Ascending aorta (tissue), 2 donors: ENCODE measurements at regions not wholly inside any gene's neighbourhood (a gene's known extent, or its start where the extent isn't known, plus 50 kb on each side); places are given as distances from the start of the nearest gene placed in this dataset.

Experiments used
- DNase-seq, 2 donors: peaks; one replicate each; pipeline ENCODE4 v3.0.0-alpha.2; 2019; ENCODE audit warnings: low spot score in 2 of 2
- H3K27ac ChIP-seq, 2 donors: fragments of 200-600 bp; sonication (generic); one replicate each; pipeline ENCODE4 v1.5.1; 2016 to 2017; ENCODE audit warnings: mild to moderate bottlenecking in 1 of 2
- H3K27me3 ChIP-seq: fragments of 200-600 bp; sonication (generic); one replicate; pipeline ENCODE4 v1.5.1; 2017
- H3K36me3 ChIP-seq, 2 donors: fragments of 200-600 bp; sonication (generic); one replicate each; pipeline ENCODE4 v1.5.1; 2016
- H3K4me1 ChIP-seq, 2 donors: fragments of 200-600 bp; sonication (generic); one replicate each; pipeline ENCODE4 v1.5.1; 2016 to 2017; ENCODE audit warnings: mild to moderate bottlenecking in 1 of 2
- H3K4me3 ChIP-seq, 2 donors: fragments of 200-600 bp; sonication (generic); one replicate each; pipeline ENCODE4 v1.5.1; 2016 to 2017; ENCODE audit warnings: mild to moderate bottlenecking in 1 of 2
- H3K9me3 ChIP-seq, 2 donors: fragments of 200-600 bp; sonication (generic); one replicate each; pipeline ENCODE4 v1.5.1; 2016
- intact Hi-C: fragments of 100-400 bp; cut with DNase I; formaldehyde crosslinking; loops from one replicate; pipeline ENCODE4 v1.15.1; 2023
- TF ChIP-seq, protein P1 (sequence below), 3 experiments: fragments of 200-600 bp in 2 of 3; fragments of 450-650 bp in 1 of 3; sonication (generic) in 2 of 3; IDR thresholded peaks; one replicate each; pipeline ENCODE4 v1.5.1; 2016 to 2019; ENCODE audit warnings: antibody characterized with exemption in 3 of 3, mild to moderate bottlenecking in 1 of 3, moderate library complexity in 1 of 3

DNA sequence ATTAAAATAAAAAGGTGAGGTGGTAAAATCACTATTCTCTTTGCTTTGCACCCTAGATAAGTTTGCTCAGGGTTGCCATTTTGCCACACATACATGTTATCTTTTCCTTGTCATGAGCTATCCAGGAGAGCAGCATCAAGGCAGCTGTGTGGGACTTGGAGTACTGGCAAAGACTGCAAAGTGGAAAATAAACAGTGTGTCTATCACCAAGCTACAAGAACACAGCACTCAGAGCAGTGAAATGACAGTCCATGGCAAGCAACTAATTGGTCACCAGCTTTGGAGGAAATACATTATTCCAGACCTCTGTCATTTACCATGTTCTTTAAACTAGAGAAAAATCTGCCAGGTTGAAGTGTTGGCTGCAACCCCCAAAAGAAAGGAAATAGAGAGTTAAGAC, 687.8 kb upstream of the FANCL start:
- H3K36me3 ChIP-seq: no peaks in the 10 kb centered on the region
- H3K27ac ChIP-seq: no peak overlapping the region
- no peaks in the 10 kb centered on the region for H3K27me3 ChIP-seq
- no peaks in the 10 kb centered on the region for H3K9me3 ChIP-seq
- intact Hi-C loops: no loop called here
- TF ChIP-seq, protein P1, sequence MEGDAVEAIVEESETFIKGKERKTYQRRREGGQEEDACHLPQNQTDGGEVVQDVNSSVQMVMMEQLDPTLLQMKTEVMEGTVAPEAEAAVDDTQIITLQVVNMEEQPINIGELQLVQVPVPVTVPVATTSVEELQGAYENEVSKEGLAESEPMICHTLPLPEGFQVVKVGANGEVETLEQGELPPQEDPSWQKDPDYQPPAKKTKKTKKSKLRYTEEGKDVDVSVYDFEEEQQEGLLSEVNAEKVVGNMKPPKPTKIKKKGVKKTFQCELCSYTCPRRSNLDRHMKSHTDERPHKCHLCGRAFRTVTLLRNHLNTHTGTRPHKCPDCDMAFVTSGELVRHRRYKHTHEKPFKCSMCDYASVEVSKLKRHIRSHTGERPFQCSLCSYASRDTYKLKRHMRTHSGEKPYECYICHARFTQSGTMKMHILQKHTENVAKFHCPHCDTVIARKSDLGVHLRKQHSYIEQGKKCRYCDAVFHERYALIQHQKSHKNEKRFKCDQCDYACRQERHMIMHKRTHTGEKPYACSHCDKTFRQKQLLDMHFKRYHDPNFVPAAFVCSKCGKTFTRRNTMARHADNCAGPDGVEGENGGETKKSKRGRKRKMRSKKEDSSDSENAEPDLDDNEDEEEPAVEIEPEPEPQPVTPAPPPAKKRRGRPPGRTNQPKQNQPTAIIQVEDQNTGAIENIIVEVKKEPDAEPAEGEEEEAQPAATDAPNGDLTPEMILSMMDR (IDR thresholded peaks at IDR 0.05): no peak
- H3K4me1 ChIP-seq: no peaks in the 10 kb centered on the region
- H3K4me3 ChIP-seq: no peak overlapping the region
- DNase-seq: no peak

DNA sequence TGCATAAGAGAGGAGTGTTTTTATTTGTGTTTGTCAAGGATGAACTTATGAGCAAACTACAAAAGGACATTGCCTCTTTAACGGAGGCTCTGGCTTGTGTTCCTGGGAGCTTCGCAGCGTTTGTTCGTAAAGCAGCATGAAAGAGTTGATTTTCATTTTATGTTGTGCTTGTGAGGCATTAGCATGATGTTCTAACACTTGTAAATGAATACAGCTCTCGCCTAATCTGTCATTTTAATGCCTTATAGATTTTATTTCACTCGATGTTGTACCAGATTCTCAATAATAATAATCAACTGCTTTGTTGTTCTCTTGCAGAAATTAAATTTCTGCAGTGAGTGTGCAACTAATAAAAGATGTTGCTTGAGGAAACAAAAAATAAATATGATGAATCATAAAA, 687.3 kb upstream of the FANCL start:
- Histone ChIP-seq H3K27me3 (no peaks in the 10 kb centered on the region), H3K4me3 (no peak overlapping the region), H3K9me3 (no peaks in the 10 kb centered on the region), H3K4me1 (no peaks in the 10 kb centered on the region), H3K36me3 (no peaks in the 10 kb centered on the region), H3K27ac (no peak overlapping the region)
- TF ChIP-seq, protein P1 (IDR thresholded peaks at IDR 0.05): no peak
- intact Hi-C loops: no loop called here
- DNase-seq: no peak

DNA sequence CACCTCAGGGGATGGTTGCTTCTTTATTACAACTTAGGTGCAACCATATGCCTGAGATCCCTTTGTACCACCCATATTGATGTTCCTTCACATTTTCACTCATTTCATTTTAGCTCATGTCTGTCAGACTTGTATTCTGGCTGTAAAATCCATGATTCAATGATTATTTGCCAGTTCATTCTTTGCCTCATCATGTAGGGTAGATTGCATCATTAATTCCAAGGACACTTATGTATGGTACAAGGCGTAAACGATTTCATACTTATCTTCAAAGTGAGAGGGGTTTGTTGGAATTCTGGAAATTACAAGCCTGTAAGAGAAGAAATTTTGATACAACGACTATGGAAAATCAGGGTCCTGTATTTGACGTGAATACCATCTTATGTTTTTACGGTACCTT, 685.0 kb upstream of the FANCL start:
- Histone ChIP-seq H3K4me1 (no peaks in the 10 kb centered on the region), H3K9me3 (no peaks in the 10 kb centered on the region), H3K4me3 (no peak overlapping the region), H3K36me3 (no peaks in the 10 kb centered on the region), H3K27ac (no peak overlapping the region), H3K27me3 (no peaks in the 10 kb centered on the region)
- TF ChIP-seq, protein P1 (IDR thresholded peaks at IDR 0.05): no peak
- intact Hi-C loops: no loop called here
- DNase-seq: no peak

DNA sequence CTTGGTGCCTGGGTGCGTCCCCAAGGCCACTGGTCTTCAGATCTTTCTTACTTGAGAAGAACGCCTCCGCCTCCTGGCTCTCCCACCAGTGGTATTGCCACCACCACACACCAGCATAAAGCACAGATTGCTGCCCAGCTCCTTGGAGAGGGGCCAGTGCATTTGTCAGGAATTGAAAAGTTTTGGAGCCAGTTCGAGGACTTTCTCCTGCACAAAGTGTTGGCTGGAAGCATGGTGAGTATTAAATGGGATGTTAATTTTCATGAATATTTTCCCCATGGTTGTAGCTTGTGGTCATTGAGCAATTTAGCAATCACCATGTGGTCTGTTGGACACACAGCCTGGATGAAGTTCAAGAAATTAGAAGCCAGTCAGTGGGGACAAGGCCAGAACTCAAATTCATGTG, 684.6 kb upstream of the FANCL start:
- Histone ChIP-seq H3K4me1 (no peaks in the 10 kb centered on the region), H3K4me3 (no peak overlapping the region), H3K27me3 (no peaks in the 10 kb centered on the region), H3K27ac (no peak overlapping the region), H3K36me3 (no peaks in the 10 kb centered on the region), H3K9me3 (no peaks in the 10 kb centered on the region)
- intact Hi-C loops: no loop called here
- no peak for DNase-seq
- TF ChIP-seq, protein P1 (IDR thresholded peaks at IDR 0.05): no peak

DNA sequence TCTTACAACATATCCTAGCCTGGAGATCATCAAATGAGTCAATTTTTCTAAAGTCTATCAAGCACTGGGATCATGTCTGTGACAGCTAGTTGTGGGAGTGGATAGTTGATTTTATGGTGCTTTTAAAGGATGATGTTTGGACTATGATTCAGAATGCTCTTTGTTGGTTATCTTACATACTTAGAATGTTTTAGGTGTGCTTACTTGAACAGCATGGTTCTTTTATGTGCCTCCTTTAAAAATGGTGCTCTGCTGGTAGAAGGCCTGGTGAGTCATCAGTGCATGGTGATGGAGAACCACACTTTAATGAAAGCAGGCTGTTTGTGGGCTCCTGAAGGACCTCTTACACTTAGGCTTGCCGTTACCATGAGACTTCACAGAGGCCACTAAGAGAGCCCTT, 682.7 kb upstream of the FANCL start:
- intact Hi-C loops: no loop called here
- TF ChIP-seq, protein P1 (IDR thresholded peaks at IDR 0.05): no peak
- Histone ChIP-seq H3K4me3 (no peak overlapping the region), H3K36me3 (no peaks in the 10 kb centered on the region), H3K27me3 (no peaks in the 10 kb centered on the region), H3K27ac (no peak overlapping the region), H3K4me1 (no peaks in the 10 kb centered on the region), H3K9me3 (no peaks in the 10 kb centered on the region)
- no peak for DNase-seq

DNA sequence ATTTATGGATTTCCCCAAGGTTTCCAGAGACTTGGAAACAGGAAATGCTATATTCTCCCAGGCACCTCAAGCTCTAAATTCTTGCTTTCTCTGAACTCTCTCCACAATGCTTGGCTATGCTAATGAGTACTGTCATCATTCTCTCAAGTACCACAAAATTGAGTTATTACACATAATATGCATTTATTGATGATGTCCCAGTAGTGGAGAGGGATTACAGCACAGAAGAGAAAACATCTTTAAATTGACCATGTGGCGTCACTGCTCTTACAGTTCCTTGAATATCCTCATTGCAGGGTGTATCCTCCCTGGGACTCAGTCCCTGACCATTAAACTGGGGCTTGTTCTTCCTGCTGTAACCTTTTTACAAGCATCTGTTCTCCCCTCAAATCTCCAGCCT, 681.1 kb upstream of the FANCL start:
- DNase-seq: no peak
- intact Hi-C loops: no loop called here
- Histone ChIP-seq H3K9me3 (no peaks in the 10 kb centered on the region), H3K4me3 (no peak overlapping the region), H3K27me3 (no peaks in the 10 kb centered on the region), H3K4me1 (no peaks in the 10 kb centered on the region), H3K27ac (no peak overlapping the region), H3K36me3 (no peaks in the 10 kb centered on the region)
- TF ChIP-seq, protein P1 (IDR thresholded peaks at IDR 0.05): no peak
